B cell (primary cell): ENCODE measurements at regions not wholly inside any gene's neighbourhood (a gene's known extent, or its start where the extent isn't known, plus 50 kb on each side); places are given as distances from the start of the nearest gene placed in this dataset.

Experiments
- ATAC-seq: fragments of 200-7000 bp; cut with Tn5 transposase; one replicate; pipeline ENCODE4 v1.10.0; 2021; ENCODE audit warnings: low read depth, mild to moderate bottlenecking, moderate number of reproducible peaks, moderate library complexity
- CTCF ChIA-PET: fragments of 350-600 bp; sonication (Branson Sonifier 250); formaldehyde crosslinking; loops from one replicate; lab custom pipeline; 2021; ENCODE audit warnings: antibody characterized with exemption, inconsistent platforms; lab: Charles Lee
- POLR2A ChIA-PET: fragments of 350-600 bp; sonication (Branson Sonifier 250); formaldehyde crosslinking; loops from one replicate; lab custom pipeline; 2021; ENCODE audit warnings: antibody characterized with exemption; lab: Charles Lee
- DNase-seq: peaks from one replicate; pipeline ENCODE4 v3.0.0; 2013
- H2AFZ ChIP-seq: 2 replicates; pipeline ENCODE4 v1.6.1; 2012; ENCODE audit warnings: mild to moderate bottlenecking, low read depth, low read length; ENCODE audit not compliant: insufficient read depth, poor library complexity, severe bottlenecking
- H3K27ac ChIP-seq, 2 donors: 1 replicate in 1 of 2; 2 replicates in 1 of 2; pipeline ENCODE4 v1.5.1; 2012 to 2013; ENCODE audit warnings: low read length in 2 of 2, mild to moderate bottlenecking in 2 of 2, moderate library complexity in 1 of 2
- H3K27me3 ChIP-seq, 4 experiments: fragments of 200-600 bp in 1 of 4; sonication (generic) in 1 of 4; replicated peaks in 1 of 4; 1 replicate in 2 of 4; 2 replicates in 2 of 4; pipeline versions ENCODE4 v1.6.1 to v1.7.0; 2013 to 2016; ENCODE audit warnings: low read length in 3 of 4, mild to moderate bottlenecking in 2 of 4, mixed read lengths in 1 of 4, moderate library complexity in 1 of 4; ENCODE audit not compliant: insufficient read depth in 4 of 4, control insufficient read depth in 3 of 4; ENCODE audit errors: control extremely low read depth in 1 of 4
- H3K36me3 ChIP-seq, 2 experiments: replicated peaks in 1 of 2; 1 replicate in 1 of 2; 2 replicates in 1 of 2; pipeline versions ENCODE4 v1.6.1 to v1.7.1; 2013; ENCODE audit warnings: low read length in 1 of 2; ENCODE audit not compliant: insufficient read depth in 2 of 2, control insufficient read depth in 1 of 2; ENCODE audit errors: control extremely low read depth in 1 of 2, extremely low read depth in 1 of 2
- H3K4me1 ChIP-seq, 2 donors: fragments of 200-600 bp in 1 of 2; sonication (generic) in 1 of 2; 1 replicate in 1 of 2; 2 replicates in 1 of 2; pipeline versions ENCODE4 v1.5.1 to v1.6.1; 2013 to 2017; ENCODE audit warnings: low read length in 2 of 2; ENCODE audit not compliant: control insufficient read depth in 2 of 2, insufficient read depth in 2 of 2
- H3K4me2 ChIP-seq: replicated peaks from 2 replicates; pipeline ENCODE3; 2012; ENCODE audit warnings: mild to moderate bottlenecking, low read depth, low read length; ENCODE audit not compliant: poor library complexity, severe bottlenecking
- H3K4me3 ChIP-seq, 5 experiments: fragments of 200-600 bp in 1 of 5; sonication (generic) in 1 of 5; 1 replicate in 3 of 5; 2 replicates in 2 of 5; pipeline versions ENCODE4 v1.5.1 to v1.7.0; 2011 to 2016; ENCODE audit warnings: low read length in 4 of 5, mild to moderate bottlenecking in 4 of 5, low read depth in 2 of 5, control low read depth in 1 of 5, moderate library complexity in 1 of 5; ENCODE audit not compliant: insufficient read depth in 1 of 5; ENCODE audit errors: control extremely low read depth in 1 of 5, extremely low read depth in 1 of 5
- H3K79me2 ChIP-seq: fragments of 200-600 bp; sonication (generic); one replicate; pipeline ENCODE4 v1.6.0; 2016; ENCODE audit warnings: low read length; ENCODE audit not compliant: control insufficient read depth, insufficient read depth
- H3K9ac ChIP-seq: fragments of 200-600 bp; sonication (generic); 2 replicates; pipeline ENCODE4 v1.6.1; 2017; ENCODE audit warnings: mild to moderate bottlenecking, low read length, moderate library complexity
- H3K9me3 ChIP-seq, 3 donors: one replicate each; pipeline versions ENCODE4 v1.6.1 to v1.7.1; 2013; ENCODE audit warnings: low read length in 2 of 3; ENCODE audit not compliant: control insufficient read depth in 2 of 3, insufficient read depth in 1 of 3; ENCODE audit errors: control extremely low read depth in 1 of 3
- H4K20me1 ChIP-seq: 2 replicates; pipeline ENCODE4 v1.6.0; 2012; ENCODE audit warnings: mild to moderate bottlenecking, low read length; ENCODE audit not compliant: insufficient read depth, control insufficient read depth, poor library complexity, severe bottlenecking
- H3K27ac Mint-ChIP-seq: one replicate; pipeline ENCODE4 v1.8.0; 2021; ENCODE audit warnings: mixed read lengths
- H3K27me3 Mint-ChIP-seq: one replicate; pipeline ENCODE4 v1.8.0; 2021; ENCODE audit warnings: mixed read lengths
- H3K4me1 Mint-ChIP-seq: one replicate; pipeline ENCODE4 v1.8.0; 2021; ENCODE audit warnings: mixed read lengths
- H3K4me3 Mint-ChIP-seq: one replicate; pipeline ENCODE4 v1.8.0; 2021; ENCODE audit warnings: mixed read lengths
- H3K9me3 Mint-ChIP-seq: one replicate; pipeline ENCODE4 v1.8.0; 2022; ENCODE audit warnings: mixed read lengths; ENCODE audit not compliant: insufficient read depth
- EZH2 ChIP-seq: IDR thresholded peaks from 2 replicates; pipeline ENCODE4 v1.6.1; 2012; ENCODE audit warnings: borderline replicate concordance, low read depth, mild to moderate bottlenecking, moderate library complexity, low read length; ENCODE audit not compliant: insufficient read depth, poor library complexity, severe bottlenecking
- WGBS: methylation state at CpG from one replicate; pipeline ENCODE4 v1.1.5; 2013; ENCODE audit warnings: missing lambda C conversion rate; ENCODE audit not compliant: insufficient coverage; 5-methylcytosine and 5-hydroxymethylcytosine counted together
- intact Hi-C: fragments of 100-400 bp; cut with micrococcal nuclease; formaldehyde crosslinking; loops from one replicate; pipeline ENCODE4 v1.10.0; 2022
- TF ChIP-seq, protein P1 (sequence below): fragments of 200-600 bp; IDR thresholded peaks from one replicate; pipeline ENCODE4 v1.8.0; 2022; ENCODE audit warnings: antibody characterized with exemption, mild to moderate bottlenecking

DNA sequence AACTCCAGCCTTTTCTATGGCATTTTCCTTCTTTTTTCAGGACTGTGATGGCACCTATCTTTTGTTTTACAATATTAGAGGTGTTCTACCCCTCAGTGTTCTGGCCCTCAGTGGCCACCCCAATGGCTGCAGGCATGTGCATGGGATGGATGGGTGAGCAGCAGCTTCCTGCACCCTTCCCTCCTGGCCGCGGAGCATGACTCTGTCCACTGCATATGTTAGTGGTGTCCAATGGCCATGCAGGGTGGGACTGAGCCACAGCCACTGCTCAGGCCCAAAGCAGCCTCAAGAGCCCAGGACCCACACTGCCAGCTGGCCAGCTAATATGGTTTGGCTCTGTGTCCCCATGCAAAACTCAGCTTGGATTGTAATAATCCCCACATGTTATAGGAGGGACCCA lies 1032.3 kb upstream of the FBXO33 start:
- peaks cover 2 to 7% (median 6%) of the 10 kb centered on the region in 3 donors for H3K9me3 ChIP-seq
- no peak overlapping the region for H2AFZ ChIP-seq
- H3K79me2 ChIP-seq: no peaks in the 10 kb centered on the region
- H3K9ac ChIP-seq: no peak overlapping the region
- no peak overlapping the region for H3K4me3 ChIP-seq
- no peaks in the 10 kb centered on the region for H3K4me1 ChIP-seq
- H3K4me1 Mint-ChIP-seq: no peaks in the 10 kb centered on the region
- DNase-seq: no peak
- no peaks in the 10 kb centered on the region for H3K9me3 Mint-ChIP-seq
- TF ChIP-seq EZH2: no peak
- TF ChIP-seq, protein P1, sequence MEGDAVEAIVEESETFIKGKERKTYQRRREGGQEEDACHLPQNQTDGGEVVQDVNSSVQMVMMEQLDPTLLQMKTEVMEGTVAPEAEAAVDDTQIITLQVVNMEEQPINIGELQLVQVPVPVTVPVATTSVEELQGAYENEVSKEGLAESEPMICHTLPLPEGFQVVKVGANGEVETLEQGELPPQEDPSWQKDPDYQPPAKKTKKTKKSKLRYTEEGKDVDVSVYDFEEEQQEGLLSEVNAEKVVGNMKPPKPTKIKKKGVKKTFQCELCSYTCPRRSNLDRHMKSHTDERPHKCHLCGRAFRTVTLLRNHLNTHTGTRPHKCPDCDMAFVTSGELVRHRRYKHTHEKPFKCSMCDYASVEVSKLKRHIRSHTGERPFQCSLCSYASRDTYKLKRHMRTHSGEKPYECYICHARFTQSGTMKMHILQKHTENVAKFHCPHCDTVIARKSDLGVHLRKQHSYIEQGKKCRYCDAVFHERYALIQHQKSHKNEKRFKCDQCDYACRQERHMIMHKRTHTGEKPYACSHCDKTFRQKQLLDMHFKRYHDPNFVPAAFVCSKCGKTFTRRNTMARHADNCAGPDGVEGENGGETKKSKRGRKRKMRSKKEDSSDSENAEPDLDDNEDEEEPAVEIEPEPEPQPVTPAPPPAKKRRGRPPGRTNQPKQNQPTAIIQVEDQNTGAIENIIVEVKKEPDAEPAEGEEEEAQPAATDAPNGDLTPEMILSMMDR: no peak
- no peaks in the 10 kb centered on the region for H4K20me1 ChIP-seq
- no peak overlapping the region for H3K4me3 Mint-ChIP-seq
- H3K27ac Mint-ChIP-seq: no peak overlapping the region
- POLR2A ChIA-PET: no interaction called here
- no peak overlapping the region for H3K4me2 ChIP-seq
- 100% methylated on average over 2 of the region's 2 CpGs for WGBS
- no peaks in the 10 kb centered on the region for H3K36me3 ChIP-seq
- no peak for ATAC-seq
- no peaks in the 10 kb centered on the region for H3K27me3 Mint-ChIP-seq
- H3K27ac ChIP-seq: no peak overlapping the region
- H3K27me3 ChIP-seq: no peaks in the 10 kb centered on the region
- CTCF ChIA-PET: no interaction called here
- intact Hi-C loops: no loop called here

DNA sequence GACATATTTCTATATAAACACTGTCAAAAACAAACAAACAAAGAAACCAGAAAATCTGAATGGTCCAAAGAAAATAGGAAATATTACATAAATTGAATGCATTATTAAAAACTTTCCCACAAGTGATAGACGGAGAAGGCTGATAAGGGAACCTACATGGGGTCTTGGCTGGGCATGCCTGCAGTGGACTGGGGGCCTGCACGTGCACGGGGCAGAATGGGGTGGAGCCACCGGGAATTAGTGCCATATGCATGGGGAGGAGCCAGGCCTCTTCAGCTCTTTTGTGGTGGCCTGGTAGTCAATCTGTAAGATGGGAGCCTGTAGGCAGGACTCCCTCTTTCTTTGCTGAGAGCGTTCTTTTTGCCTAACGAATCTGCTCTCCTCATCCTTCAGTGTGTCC lies 1031.7 kb upstream of the FBXO33 start:
- POLR2A ChIA-PET: no interaction called here
- H3K4me1 ChIP-seq: no peaks in the 10 kb centered on the region
- no peaks in the 10 kb centered on the region for H3K79me2 ChIP-seq
- no peak overlapping the region for H3K4me3 ChIP-seq
- H3K27ac Mint-ChIP-seq: no peak overlapping the region
- no peaks in the 10 kb centered on the region for H3K36me3 ChIP-seq
- CTCF ChIA-PET: no interaction called here
- ATAC-seq: no peak
- no peaks in the 10 kb centered on the region for H4K20me1 ChIP-seq
- H3K9me3 Mint-ChIP-seq: no peaks in the 10 kb centered on the region
- H3K9me3 ChIP-seq: peaks cover 0 to 7% (median 2%) of the 10 kb centered on the region in 3 donors
- no peak overlapping the region for H3K4me3 Mint-ChIP-seq
- H3K9ac ChIP-seq: no peak overlapping the region
- TF ChIP-seq, protein P1: no peak
- TF ChIP-seq EZH2: no peak
- no peaks in the 10 kb centered on the region for H3K4me1 Mint-ChIP-seq
- no peak overlapping the region for H3K27ac ChIP-seq
- H3K27me3 ChIP-seq: no peaks in the 10 kb centered on the region
- WGBS: 84% methylated on average over 6 of the region's 6 CpGs
- DNase-seq: no peak
- no peak overlapping the region for H3K4me2 ChIP-seq
- H3K27me3 Mint-ChIP-seq: no peaks in the 10 kb centered on the region
- intact Hi-C loops: no loop called here
- no peak overlapping the region for H2AFZ ChIP-seq
